ENCODE measurements at regions not wholly inside any gene's neighbourhood (a gene's known extent, or its start where the extent isn't known, plus 50 kb on each side); places are given as distances from the start of the nearest gene placed in this dataset.

- ATAC-seq (ENCODE audit: insufficient read depth, low FRiP score) (no peak), DNase-seq (no peak)
- no peak overlapping the region for H3K9ac ChIP-seq (ENCODE audit: insufficient read depth in 1 of 2, low read length in 2 of 2)
- H3K27ac ChIP-seq (ENCODE audit: low read depth in 1 of 2, low read length in 1 of 2) = no peak overlapping the region
- no peaks in the 10 kb centered on the region for H3K36me3 ChIP-seq (ENCODE audit: control insufficient read depth in 4 of 4, insufficient read depth in 4 of 4, low read length in 4 of 4)
- H3K9me3 ChIP-seq (ENCODE audit: control insufficient read depth in 4 of 4, insufficient read depth in 3 of 4, low read length in 3 of 4) = peaks cover 0 to 4% (median 0%) of the 10 kb centered on the region in 4 donors
- H3K4me3 ChIP-seq = no peak overlapping the region
- H3K4me1 ChIP-seq (ENCODE audit: control insufficient read depth in 5 of 5, insufficient read depth in 5 of 5, low read length in 5 of 5) = no peaks in the 10 kb centered on the region
- TF ChIP-seq, protein P1, sequence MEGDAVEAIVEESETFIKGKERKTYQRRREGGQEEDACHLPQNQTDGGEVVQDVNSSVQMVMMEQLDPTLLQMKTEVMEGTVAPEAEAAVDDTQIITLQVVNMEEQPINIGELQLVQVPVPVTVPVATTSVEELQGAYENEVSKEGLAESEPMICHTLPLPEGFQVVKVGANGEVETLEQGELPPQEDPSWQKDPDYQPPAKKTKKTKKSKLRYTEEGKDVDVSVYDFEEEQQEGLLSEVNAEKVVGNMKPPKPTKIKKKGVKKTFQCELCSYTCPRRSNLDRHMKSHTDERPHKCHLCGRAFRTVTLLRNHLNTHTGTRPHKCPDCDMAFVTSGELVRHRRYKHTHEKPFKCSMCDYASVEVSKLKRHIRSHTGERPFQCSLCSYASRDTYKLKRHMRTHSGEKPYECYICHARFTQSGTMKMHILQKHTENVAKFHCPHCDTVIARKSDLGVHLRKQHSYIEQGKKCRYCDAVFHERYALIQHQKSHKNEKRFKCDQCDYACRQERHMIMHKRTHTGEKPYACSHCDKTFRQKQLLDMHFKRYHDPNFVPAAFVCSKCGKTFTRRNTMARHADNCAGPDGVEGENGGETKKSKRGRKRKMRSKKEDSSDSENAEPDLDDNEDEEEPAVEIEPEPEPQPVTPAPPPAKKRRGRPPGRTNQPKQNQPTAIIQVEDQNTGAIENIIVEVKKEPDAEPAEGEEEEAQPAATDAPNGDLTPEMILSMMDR (IDR thresholded peaks at IDR 0.05; ENCODE audit: control extremely low read depth, extremely low read depth) = no peak
- peaks cover 0 to 2% (median 0%) of the 10 kb centered on the region in 3 donors for H3K27me3 ChIP-seq (ENCODE audit: control insufficient read depth in 3 of 3, insufficient read depth in 3 of 3, low read length in 2 of 3)
Measured at GRCh38 chr10:118903691-118904090, 125.8 kb upstream of the NANOS1 start.

DNA sequence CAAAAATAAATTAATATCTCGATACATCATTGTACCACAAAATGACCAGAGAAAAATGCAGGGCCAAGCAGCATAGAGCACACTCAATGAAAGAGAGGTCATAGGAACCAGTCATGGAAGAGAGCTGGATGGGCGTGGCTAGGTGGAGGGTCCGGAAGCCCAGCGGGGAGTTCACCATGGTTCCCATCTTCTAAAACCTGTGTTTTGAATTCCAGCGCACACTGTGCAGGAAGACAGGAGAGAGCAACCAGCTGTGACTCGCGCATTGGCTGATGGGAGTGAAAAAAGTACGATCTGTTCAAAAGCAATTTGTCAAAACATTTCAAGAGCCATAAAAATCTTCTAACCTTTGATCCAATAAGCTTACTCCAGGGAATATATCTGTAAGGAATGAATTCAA lies 125.2 kb upstream of the NANOS1 start:
- ATAC-seq (ENCODE audit: insufficient read depth, low FRiP score) = no peak
- Histone ChIP-seq H3K27me3 (ENCODE audit: control insufficient read depth in 3 of 3, insufficient read depth in 3 of 3, low read length in 2 of 3) (peaks cover 0 to 2% (median 0%) of the 10 kb centered on the region in 3 donors), H3K27ac (ENCODE audit: low read depth in 1 of 2, low read length in 1 of 2) (no peak overlapping the region), H3K9ac (ENCODE audit: insufficient read depth in 1 of 2, low read length in 2 of 2) (no peak overlapping the region), H3K4me3 (no peak overlapping the region), H3K4me1 (ENCODE audit: control insufficient read depth in 5 of 5, insufficient read depth in 5 of 5, low read length in 5 of 5) (no peaks in the 10 kb centered on the region), H3K36me3 (ENCODE audit: control insufficient read depth in 4 of 4, insufficient read depth in 4 of 4, low read length in 4 of 4) (no peaks in the 10 kb centered on the region), H3K9me3 (ENCODE audit: control insufficient read depth in 4 of 4, insufficient read depth in 3 of 4, low read length in 3 of 4) (peaks cover 0 to 4% (median 0%) of the 10 kb centered on the region in 4 donors)
- DNase-seq = no peak
- TF ChIP-seq, protein P1 (IDR thresholded peaks at IDR 0.05; ENCODE audit: control extremely low read depth, extremely low read depth) = no peak
- 86 to 91% methylated on average over 8 of the region's 8 CpGs for WGBS, 2 donors

GRCh38 chr10:118907051-118907450 lies 122.5 kb upstream of the NANOS1 start:
- no peak overlapping the region for H3K27ac ChIP-seq (ENCODE audit: low read depth in 1 of 2, low read length in 1 of 2)
- no peak overlapping the region for H3K9ac ChIP-seq (ENCODE audit: insufficient read depth in 1 of 2, low read length in 2 of 2)
- WGBS, 2 donors = 93 to 94% methylated on average over 5 of the region's 5 CpGs
- ATAC-seq (ENCODE audit: insufficient read depth, low FRiP score) = no peak
- peaks cover 0 to 9% (median 0%) of the 10 kb centered on the region in 5 donors for H3K4me1 ChIP-seq (ENCODE audit: control insufficient read depth in 5 of 5, insufficient read depth in 5 of 5, low read length in 5 of 5)
- H3K9me3 ChIP-seq (ENCODE audit: control insufficient read depth in 4 of 4, insufficient read depth in 3 of 4, low read length in 3 of 4) = peaks cover 0 to 4% (median 0%) of the 10 kb centered on the region in 4 donors
- no peaks in the 10 kb centered on the region for H3K36me3 ChIP-seq (ENCODE audit: control insufficient read depth in 4 of 4, insufficient read depth in 4 of 4, low read length in 4 of 4)
- TF ChIP-seq, protein P1 (IDR thresholded peaks at IDR 0.05; ENCODE audit: control extremely low read depth, extremely low read depth) = no peak
- no peak for DNase-seq
- H3K27me3 ChIP-seq (ENCODE audit: control insufficient read depth in 3 of 3, insufficient read depth in 3 of 3, low read length in 2 of 3) = peaks cover 0 to 2% (median 0%) of the 10 kb centered on the region in 3 donors
- H3K4me3 ChIP-seq = no peak overlapping the region
